ENCODE measurements at regions not wholly inside any gene's neighbourhood (a gene's known extent, or its start where the extent isn't known, plus 50 kb on each side); places are given as distances from the start of the nearest gene placed in this dataset.

- TF ChIP-seq EZH2phosphoT487 (IDR thresholded peaks at IDR 0.05; ENCODE audit: borderline replicate concordance) (no peak), CTCF (conservative IDR thresholded peaks at IDR 0.05; ENCODE audit: low read length) (no peak)
Measured at GRCh38 chr10:43773736-43774135, 125.1 kb upstream of the ZNF32 start.
